ENCODE measurements at regions not wholly inside any gene's neighbourhood (a gene's known extent, or its start where the extent isn't known, plus 50 kb on each side); places are given as distances from the start of the nearest gene placed in this dataset.

DNA sequence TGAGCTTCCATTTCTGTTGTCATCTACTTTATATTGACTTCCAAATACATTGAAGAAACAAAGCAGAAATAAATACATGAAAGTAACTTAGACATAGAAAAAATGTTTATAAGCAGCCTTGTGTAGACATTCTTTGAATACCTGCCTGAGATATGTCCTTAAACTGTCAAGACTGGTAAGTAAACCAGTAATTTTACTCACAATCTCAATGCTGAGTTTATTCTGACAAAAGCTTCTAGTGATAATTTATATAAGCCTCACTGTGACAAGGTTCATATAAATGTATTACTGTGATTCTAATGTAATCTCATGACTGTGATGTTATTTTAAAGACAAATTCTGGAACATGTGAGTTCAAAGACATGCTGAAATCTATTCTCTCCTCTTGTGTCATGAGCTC is 516.7 kb upstream of the B3GALT2 start:
- Histone ChIP-seq H3K4me2 (ENCODE audit: control insufficient read depth, insufficient read depth) (no peak overlapping the region), H3K9ac (ENCODE audit: control insufficient read depth, insufficient read depth, low read length) (no peak overlapping the region), H3K4me1 (ENCODE audit: control insufficient read depth, insufficient read depth, low read length) (no peaks in the 10 kb centered on the region), H3K79me2 (ENCODE audit: control insufficient read depth, insufficient read depth, low read length) (no peaks in the 10 kb centered on the region), H3K4me3 (no peak overlapping the region), H3K27me3 (replicated peaks in 1 of 2; ENCODE audit: control insufficient read depth in 2 of 2, insufficient read depth in 2 of 2, low read length in 1 of 2) (no peaks in the 10 kb centered on the region), H3K9me3 (replicated peaks; ENCODE audit: control insufficient read depth, insufficient read depth, low read length) (no peaks in the 10 kb centered on the region), H3K36me3 (ENCODE audit: control insufficient read depth in 2 of 2, insufficient read depth in 2 of 2, low read length in 1 of 2) (no peaks in the 10 kb centered on the region), H2AFZ (ENCODE audit: control insufficient read depth, low read depth, low read length) (no peak overlapping the region), H4K20me1 (ENCODE audit: control insufficient read depth, insufficient read depth) (no peaks in the 10 kb centered on the region), H3K27ac (ENCODE audit: control insufficient read depth, insufficient read depth) (no peak overlapping the region)
- intact Hi-C loops (cut with micrococcal nuclease; ENCODE audit: unreplicated experiment) = no loop called here
- FAIRE-seq = no peak
- no TSS peak for BruUV-seq (replicated peaks)
- no peak for DNase-seq (ENCODE audit: low read depth, low spot score)
- ChIA-PET CTCF (interaction anchor here (1.0 kb wide), 1 partner anchor 34 kb away, joined by 3 read pairs; no protein-coding TSS in a partner anchor), POLR2A (no interaction called here), RAD21 (ENCODE audit: unreplicated experiment) (no interaction called here), SMC1A (ENCODE audit: uncharacterized antibody, unreplicated experiment) (interaction anchor here (1.1 to 1.5 kb wide), 2 partner anchors 23 to 353 kb away, joined by 3 to 4 read pairs; no protein-coding TSS in a partner anchor)
- ATAC-seq = no peak
- in situ Hi-C loops (cut with MboI) = no loop called here
- TF ChIP-seq, protein P1, sequence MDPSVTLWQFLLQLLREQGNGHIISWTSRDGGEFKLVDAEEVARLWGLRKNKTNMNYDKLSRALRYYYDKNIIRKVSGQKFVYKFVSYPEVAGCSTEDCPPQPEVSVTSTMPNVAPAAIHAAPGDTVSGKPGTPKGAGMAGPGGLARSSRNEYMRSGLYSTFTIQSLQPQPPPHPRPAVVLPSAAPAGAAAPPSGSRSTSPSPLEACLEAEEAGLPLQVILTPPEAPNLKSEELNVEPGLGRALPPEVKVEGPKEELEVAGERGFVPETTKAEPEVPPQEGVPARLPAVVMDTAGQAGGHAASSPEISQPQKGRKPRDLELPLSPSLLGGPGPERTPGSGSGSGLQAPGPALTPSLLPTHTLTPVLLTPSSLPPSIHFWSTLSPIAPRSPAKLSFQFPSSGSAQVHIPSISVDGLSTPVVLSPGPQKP (IDR thresholded peaks at IDR 0.05; ENCODE audit: low read depth, low read length) = no peak
- TF ChIP-seq NR2F1 (conservative IDR thresholded peaks at IDR 0.05) = no peak
- TF ChIP-seq MTA2 (IDR thresholded peaks at IDR 0.05; ENCODE audit: low read depth) = no peak
- TF ChIP-seq BRCA1 (IDR thresholded peaks at IDR 0.05; ENCODE audit: low read depth, low read length) = no peak
- no peak for TF ChIP-seq FOXK2 (IDR thresholded peaks at IDR 0.05)

DNA sequence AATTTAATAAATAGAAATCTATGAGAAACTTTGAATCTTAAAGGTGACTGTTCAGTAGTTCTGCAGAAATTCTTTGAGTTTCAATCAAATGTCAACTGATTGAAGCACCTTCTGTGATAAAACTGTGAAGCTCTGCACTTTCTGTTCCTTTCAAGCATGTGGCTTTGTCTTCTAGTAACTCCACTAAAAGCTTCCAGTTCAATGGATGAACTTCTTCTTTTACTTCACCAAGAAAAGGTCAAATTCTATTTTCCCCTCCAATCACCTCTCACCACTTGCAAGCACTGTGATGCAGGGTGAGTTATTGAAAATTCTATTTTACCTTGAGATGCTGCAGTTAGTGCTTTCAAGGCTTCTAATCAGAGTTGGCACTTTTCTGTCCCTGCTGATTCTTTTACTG is 515.3 kb upstream of the B3GALT2 start:
- Histone ChIP-seq H3K36me3 (ENCODE audit: control insufficient read depth in 2 of 2, insufficient read depth in 2 of 2, low read length in 1 of 2) (no peaks in the 10 kb centered on the region), H3K4me1 (ENCODE audit: control insufficient read depth, insufficient read depth, low read length) (no peaks in the 10 kb centered on the region), H3K9me3 (replicated peaks; ENCODE audit: control insufficient read depth, insufficient read depth, low read length) (no peaks in the 10 kb centered on the region), H3K27me3 (replicated peaks in 1 of 2; ENCODE audit: control insufficient read depth in 2 of 2, insufficient read depth in 2 of 2, low read length in 1 of 2) (no peaks in the 10 kb centered on the region), H3K4me3 (no peak overlapping the region), H4K20me1 (ENCODE audit: control insufficient read depth, insufficient read depth) (no peaks in the 10 kb centered on the region), H3K27ac (ENCODE audit: control insufficient read depth, insufficient read depth) (no peak overlapping the region), H3K9ac (ENCODE audit: control insufficient read depth, insufficient read depth, low read length) (no peak overlapping the region), H2AFZ (ENCODE audit: control insufficient read depth, low read depth, low read length) (no peak overlapping the region), H3K79me2 (ENCODE audit: control insufficient read depth, insufficient read depth, low read length) (no peaks in the 10 kb centered on the region), H3K4me2 (ENCODE audit: control insufficient read depth, insufficient read depth) (no peak overlapping the region)
- CTCF ChIA-PET = no interaction called here
- TF ChIP-seq POLR2AphosphoS5 (IDR thresholded peaks at IDR 0.05; ENCODE audit: low read length) (no peak), KAT2A (conservative IDR thresholded peaks at IDR 0.05; ENCODE audit: control insufficient read depth, low read depth, low read length) (no peak), SMC3 (IDR thresholded peaks at IDR 0.05; ENCODE audit: borderline replicate concordance, low read length) (no peak), PAX8 (IDR thresholded peaks at IDR 0.05) (no peak), NFYA (IDR thresholded peaks at IDR 0.05; ENCODE audit: borderline replicate concordance, low read depth, low read length) (no peak), MEF2B (IDR thresholded peaks at IDR 0.05; ENCODE audit: partially characterized antibody, poor library complexity, severe bottlenecking) (no peak), KLF5 (IDR thresholded peaks at IDR 0.05; ENCODE audit: partially characterized antibody) (no peak)
- TF ChIP-seq, protein P1 (IDR thresholded peaks at IDR 0.05; ENCODE audit: low read depth, low read length) = no peak
- BruUV-seq (replicated peaks) = no TSS peak
- no peak for DNase-seq (ENCODE audit: low read depth, low spot score)
- intact Hi-C loops (cut with micrococcal nuclease; ENCODE audit: unreplicated experiment) = no loop called here
- in situ Hi-C loops (cut with MboI) = no loop called here
- no peak for FAIRE-seq
- SMC1A ChIA-PET (ENCODE audit: uncharacterized antibody, unreplicated experiment) = no interaction called here
- RAD21 ChIA-PET (ENCODE audit: unreplicated experiment) = no interaction called here
- no peak for ATAC-seq
- POLR2A ChIA-PET = no interaction called here
